Neuron (in vitro differentiated cells): ENCODE measurements at regions not wholly inside any gene's neighbourhood (a gene's known extent, or its start where the extent isn't known, plus 50 kb on each side); places are given as distances from the start of the nearest gene placed in this dataset.

Experiments used
- H2AFZ ChIP-seq: one replicate; pipeline ENCODE4 v1.6.1; 2013; ENCODE audit warnings: low read depth, mild to moderate bottlenecking, inconsistent platforms, low read length, moderate library complexity
- H3K27me3 ChIP-seq: one replicate; pipeline ENCODE4 v1.6.1; 2013; ENCODE audit warnings: low read length; ENCODE audit not compliant: insufficient read depth
- H3K36me3 ChIP-seq: one replicate; pipeline ENCODE4 v1.6.1; 2013; ENCODE audit warnings: low read length; ENCODE audit not compliant: insufficient read depth
- H3K4me1 ChIP-seq: one replicate; pipeline ENCODE4 v1.6.1; 2013; ENCODE audit warnings: low read length; ENCODE audit not compliant: insufficient read depth
- H3K4me3 ChIP-seq: 2 replicates; pipeline ENCODE4 v1.5.1; 2013; ENCODE audit warnings: mild to moderate bottlenecking, low read length, moderate library complexity
- H3K9me3 ChIP-seq: one replicate; pipeline ENCODE4 v1.6.1; 2013; ENCODE audit warnings: low read length

GRCh38 chr1:221933814-221934213, 191.9 kb upstream of the DUSP10 start:
- Histone ChIP-seq H3K4me3 (no peak overlapping the region), H3K4me1 (no peaks in the 10 kb centered on the region), H2AFZ (no peak overlapping the region), H3K36me3 (no peaks in the 10 kb centered on the region), H3K27me3 (no peaks in the 10 kb centered on the region), H3K9me3 (no peaks in the 10 kb centered on the region)

GRCh38 chr1:221926441-221926840, 184.6 kb upstream of the DUSP10 start:
- Histone ChIP-seq H3K4me3 (no peak overlapping the region), H2AFZ (no peak overlapping the region), H3K9me3 (no peaks in the 10 kb centered on the region), H3K36me3 (no peaks in the 10 kb centered on the region), H3K27me3 (no peaks in the 10 kb centered on the region), H3K4me1 (no peaks in the 10 kb centered on the region)

- no peaks in the 10 kb centered on the region for H3K36me3 ChIP-seq
- no peaks in the 10 kb centered on the region for H3K27me3 ChIP-seq
- no peaks in the 10 kb centered on the region for H3K9me3 ChIP-seq
- no peak overlapping the region for H3K4me3 ChIP-seq
- H3K4me1 ChIP-seq = no peaks in the 10 kb centered on the region
- H2AFZ ChIP-seq = no peak overlapping the region
These were observed 184.1 kb upstream of the DUSP10 start for GRCh38 chr1:221925947-221926346.

GRCh38 chr1:221923929-221924598, 182.2 kb upstream of the DUSP10 start:
- no peaks in the 10 kb centered on the region for H3K36me3 ChIP-seq
- H3K27me3 ChIP-seq = no peaks in the 10 kb centered on the region
- no peak overlapping the region for H3K4me3 ChIP-seq
- H3K9me3 ChIP-seq = no peaks in the 10 kb centered on the region
- no peaks in the 10 kb centered on the region for H3K4me1 ChIP-seq
- H2AFZ ChIP-seq = no peak overlapping the region

GRCh38 chr1:221921936-221922335, 180.0 kb upstream of the DUSP10 start:
- H3K4me1 ChIP-seq = no peaks in the 10 kb centered on the region
- H3K4me3 ChIP-seq = no peak overlapping the region
- H3K9me3 ChIP-seq = no peaks in the 10 kb centered on the region
- no peaks in the 10 kb centered on the region for H3K27me3 ChIP-seq
- H3K36me3 ChIP-seq = no peaks in the 10 kb centered on the region
- no peak overlapping the region for H2AFZ ChIP-seq

GRCh38 chr1:221919743-221920142, 177.9 kb upstream of the DUSP10 start:
- H3K4me3 ChIP-seq = no peak overlapping the region
- no peaks in the 10 kb centered on the region for H3K4me1 ChIP-seq
- no peaks in the 10 kb centered on the region for H3K27me3 ChIP-seq
- H3K36me3 ChIP-seq = no peaks in the 10 kb centered on the region
- no peaks in the 10 kb centered on the region for H3K9me3 ChIP-seq
- H2AFZ ChIP-seq = no peak overlapping the region

GRCh38 chr1:221919341-221919740, 177.5 kb upstream of the DUSP10 start:
- Histone ChIP-seq H3K36me3 (no peaks in the 10 kb centered on the region), H3K27me3 (no peaks in the 10 kb centered on the region), H3K9me3 (no peaks in the 10 kb centered on the region), H3K4me3 (no peak overlapping the region), H2AFZ (no peak overlapping the region), H3K4me1 (no peaks in the 10 kb centered on the region)

- H3K27me3 ChIP-seq = no peaks in the 10 kb centered on the region
- H3K4me1 ChIP-seq = no peaks in the 10 kb centered on the region
- H3K36me3 ChIP-seq = no peaks in the 10 kb centered on the region
- H2AFZ ChIP-seq = no peak overlapping the region
- no peak overlapping the region for H3K4me3 ChIP-seq
- H3K9me3 ChIP-seq = no peaks in the 10 kb centered on the region
These were observed 174.3 kb upstream of the DUSP10 start for GRCh38 chr1:221916176-221916575.

GRCh38 chr1:221915764-221916163, 173.9 kb upstream of the DUSP10 start:
- Histone ChIP-seq H3K36me3 (no peaks in the 10 kb centered on the region), H3K4me3 (no peak overlapping the region), H2AFZ (no peak overlapping the region), H3K27me3 (no peaks in the 10 kb centered on the region), H3K9me3 (no peaks in the 10 kb centered on the region), H3K4me1 (no peaks in the 10 kb centered on the region)

- H3K4me3 ChIP-seq = no peak overlapping the region
- H3K36me3 ChIP-seq = no peaks in the 10 kb centered on the region
- H3K27me3 ChIP-seq = no peaks in the 10 kb centered on the region
These were observed 171.5 kb upstream of the DUSP10 start for GRCh38 chr1:221913351-221913892.

GRCh38 chr1:221912230-221912629, 170.3 kb upstream of the DUSP10 start:
- no peaks in the 10 kb centered on the region for H3K9me3 ChIP-seq
- H3K27me3 ChIP-seq = no peaks in the 10 kb centered on the region
- H3K4me1 ChIP-seq = no peaks in the 10 kb centered on the region
- H2AFZ ChIP-seq = no peak overlapping the region
- H3K4me3 ChIP-seq = no peak overlapping the region
- no peaks in the 10 kb centered on the region for H3K36me3 ChIP-seq

More at GRCh38 chr1:221913351-221913892, 171.5 kb upstream of the DUSP10 start:
- Histone ChIP-seq H3K4me1 (no peaks in the 10 kb centered on the region), H2AFZ (no peak overlapping the region), H3K9me3 (no peaks in the 10 kb centered on the region)

GRCh38 chr1:221911714-221912113, 169.8 kb upstream of the DUSP10 start:
- H3K36me3 ChIP-seq = no peaks in the 10 kb centered on the region
- H3K9me3 ChIP-seq = no peaks in the 10 kb centered on the region
- H2AFZ ChIP-seq = no peak overlapping the region
- H3K4me1 ChIP-seq = no peaks in the 10 kb centered on the region
- H3K4me3 ChIP-seq = no peak overlapping the region
- no peaks in the 10 kb centered on the region for H3K27me3 ChIP-seq

GRCh38 chr1:221910222-221910621, 168.3 kb upstream of the DUSP10 start:
- no peaks in the 10 kb centered on the region for H3K9me3 ChIP-seq
- H2AFZ ChIP-seq = no peak overlapping the region
- H3K36me3 ChIP-seq = no peaks in the 10 kb centered on the region
- no peak overlapping the region for H3K4me3 ChIP-seq
- H3K27me3 ChIP-seq = no peaks in the 10 kb centered on the region
- no peaks in the 10 kb centered on the region for H3K4me1 ChIP-seq

GRCh38 chr1:221908573-221908972, 166.7 kb upstream of the DUSP10 start:
- Histone ChIP-seq H3K4me3 (no peak overlapping the region), H3K4me1 (no peaks in the 10 kb centered on the region), H3K27me3 (no peaks in the 10 kb centered on the region), H2AFZ (no peak overlapping the region), H3K36me3 (no peaks in the 10 kb centered on the region), H3K9me3 (no peaks in the 10 kb centered on the region)
